ENCODE measurements at regions not wholly inside any gene's neighbourhood (a gene's known extent, or its start where the extent isn't known, plus 50 kb on each side); places are given as distances from the start of the nearest gene placed in this dataset.

- DNase-seq (no peak), ATAC-seq (ENCODE audit: low read depth) (no peak)
- intact Hi-C loops (cut with micrococcal nuclease), result no loop called here
- POLR2A ChIA-PET, result no interaction called here
- TF ChIP-seq CTCF (IDR thresholded peaks at IDR 0.05), result no peak
- Mint-ChIP-seq H3K36me3 (ENCODE audit: low read depth) (no peaks in the 10 kb centered on the region), H3K4me1 (no peaks in the 10 kb centered on the region), H3K27me3 (no peaks in the 10 kb centered on the region), H3K9me3 (no peaks in the 10 kb centered on the region), H3K4me3 (no peak overlapping the region), H3K27ac (no peak overlapping the region)
- CTCF ChIA-PET, result no interaction called here
These were observed 69.6 kb upstream of the PCDH9 start for GRCh38 chr13:67299751-67300150.

GRCh38 chr13:67299072-67299635, 69.0 kb upstream of the PCDH9 start:
- no peak for DNase-seq
- Mint-ChIP-seq H3K9me3 (no peaks in the 10 kb centered on the region), H3K27ac (no peak overlapping the region), H3K4me3 (no peak overlapping the region), H3K4me1 (no peaks in the 10 kb centered on the region), H3K36me3 (ENCODE audit: low read depth) (no peaks in the 10 kb centered on the region), H3K27me3 (no peaks in the 10 kb centered on the region)
- ChIA-PET CTCF (no interaction called here), POLR2A (no interaction called here)
- intact Hi-C loops (cut with micrococcal nuclease), result no loop called here
- TF ChIP-seq CTCF (IDR thresholded peaks at IDR 0.05), result no peak
- ATAC-seq (ENCODE audit: low read depth), result no peak

GRCh38 chr13:67298297-67298696, 68.2 kb upstream of the PCDH9 start:
- Mint-ChIP-seq H3K4me3 (no peak overlapping the region), H3K27ac (no peak overlapping the region), H3K9me3 (no peaks in the 10 kb centered on the region), H3K27me3 (no peaks in the 10 kb centered on the region), H3K4me1 (no peaks in the 10 kb centered on the region), H3K36me3 (ENCODE audit: low read depth) (no peaks in the 10 kb centered on the region)
- ChIA-PET CTCF (no interaction called here), POLR2A (no interaction called here)
- intact Hi-C loops (cut with micrococcal nuclease), result no loop called here
- TF ChIP-seq CTCF (IDR thresholded peaks at IDR 0.05), result no peak
- DNase-seq, result no peak
- ATAC-seq (ENCODE audit: low read depth), result no peak

GRCh38 chr13:67296511-67296910, 66.4 kb upstream of the PCDH9 start:
- ATAC-seq (ENCODE audit: low read depth), result no peak
- no peaks in the 10 kb centered on the region for H3K9me3 Mint-ChIP-seq
- H3K4me3 Mint-ChIP-seq, result no peak overlapping the region
- CTCF ChIA-PET, result no interaction called here
- TF ChIP-seq CTCF (IDR thresholded peaks at IDR 0.05), result no peak
- intact Hi-C loops (cut with micrococcal nuclease), result no loop called here
- H3K27ac Mint-ChIP-seq, result no peak overlapping the region
- no peaks in the 10 kb centered on the region for H3K36me3 Mint-ChIP-seq (ENCODE audit: low read depth)
- POLR2A ChIA-PET, result no interaction called here
- no peaks in the 10 kb centered on the region for H3K27me3 Mint-ChIP-seq
- no peak for DNase-seq
- no peaks in the 10 kb centered on the region for H3K4me1 Mint-ChIP-seq

- Mint-ChIP-seq H3K36me3 (ENCODE audit: low read depth) (no peaks in the 10 kb centered on the region), H3K9me3 (no peaks in the 10 kb centered on the region), H3K4me3 (no peak overlapping the region), H3K4me1 (no peaks in the 10 kb centered on the region), H3K27me3 (no peaks in the 10 kb centered on the region), H3K27ac (no peak overlapping the region)
- POLR2A ChIA-PET, result no interaction called here
- CTCF ChIA-PET, result no interaction called here
- TF ChIP-seq CTCF (IDR thresholded peaks at IDR 0.05), result no peak
- DNase-seq, result no peak
- intact Hi-C loops (cut with micrococcal nuclease), result no loop called here
- no peak for ATAC-seq (ENCODE audit: low read depth)
These were observed 62.8 kb upstream of the PCDH9 start for GRCh38 chr13:67292886-67293285.

Data from activated B cell treated with CpG ODN at 0.5 μM for 24 hours (primary cell).